Fibroblast of pulmonary artery (primary cell): ENCODE measurements at regions not wholly inside any gene's neighbourhood (a gene's known extent, or its start where the extent isn't known, plus 50 kb on each side); places are given as distances from the start of the nearest gene placed in this dataset.

Experiments
- DNase-seq: peaks from one replicate; pipeline ENCODE4 v3.0.0-alpha.2; 2010; ENCODE audit warnings: low read depth
- H3K4me3 ChIP-seq: replicated peaks from 2 replicates; pipeline ENCODE4 v1.5.1; 2011; ENCODE audit warnings: low read depth, mild to moderate bottlenecking, control low read depth, low read length, moderate library complexity
- CTCF ChIP-seq: IDR thresholded peaks from 2 replicates; pipeline ENCODE4 v1.5.1; 2011; ENCODE audit warnings: mild to moderate bottlenecking, control low read depth, low read length, inconsistent platforms; ENCODE audit errors: missing control alignments

GRCh38 chr9:84139296-84140070 lies 158.9 kb downstream of the RMI1 start:
- DNase-seq = peak; percentile 84
- no peak for TF ChIP-seq CTCF
- H3K4me3 ChIP-seq = no peak overlapping the region

GRCh38 chr9:84140535-84141101 lies 160.0 kb downstream of the RMI1 start:
- peak overlapping the region; percentile 48 for H3K4me3 ChIP-seq
- no peak for TF ChIP-seq CTCF
- peak; percentile 19 for DNase-seq

GRCh38 chr9:84141741-84142370 lies 161.3 kb downstream of the RMI1 start:
- no peak for TF ChIP-seq CTCF
- no peak for DNase-seq
- H3K4me3 ChIP-seq = no peak overlapping the region

GRCh38 chr9:84145031-84145430 lies 164.4 kb downstream of the RMI1 start:
- no peak for TF ChIP-seq CTCF
- no peak for DNase-seq
- no peak overlapping the region for H3K4me3 ChIP-seq

GRCh38 chr9:84145780-84146179 lies 165.2 kb downstream of the RMI1 start:
- no peak overlapping the region for H3K4me3 ChIP-seq
- no peak for DNase-seq
- TF ChIP-seq CTCF = no peak

GRCh38 chr9:84146893-84147710 lies 166.5 kb downstream of the RMI1 start:
- no peak for TF ChIP-seq CTCF
- no peak overlapping the region for H3K4me3 ChIP-seq
- peak; percentile 32 for DNase-seq
